HEK293T (cell line): ENCODE measurements at regions not wholly inside any gene's neighbourhood (a gene's known extent, or its start where the extent isn't known, plus 50 kb on each side); places are given as distances from the start of the nearest gene placed in this dataset.
"Not testable (repeated sequence)": the region's sequence is repeated elsewhere in the genome, so short reads cannot be mapped to it uniquely, and the experiment has no call there.

ENCODE experiments used
- CTCF ChIA-PET: fragments of 350-600 bp; formaldehyde crosslinking; extraction: SDS; loops from one replicate; lab custom pipeline; 2021; ENCODE audit warnings: antibody characterized with exemption, inconsistent platforms; lab: Yijun Ruan, JAX
- POLR2A ChIA-PET: fragments of 350-600 bp; formaldehyde crosslinking; extraction: SDS; loops from one replicate; lab custom pipeline; 2020; ENCODE audit warnings: antibody characterized with exemption, inconsistent platforms; lab: Yijun Ruan, JAX
- DNase-seq: peaks from one replicate; pipeline ENCODE4 v3.0.0; 2012; ENCODE audit warnings: mixed read lengths; ENCODE audit errors: extremely low spot score
- ARNT ChIP-seq: fragments of 450-650 bp; IDR thresholded peaks from 2 replicates; pipeline ENCODE4 v1.6.1; 2017; ENCODE audit warnings: mild to moderate bottlenecking
- BHLHE40 ChIP-seq: fragments of 450-650 bp; IDR thresholded peaks from 2 replicates; pipeline ENCODE4 v1.6.1; 2016; ENCODE audit warnings: mild to moderate bottlenecking, moderate library complexity, borderline replicate concordance
- CTBP1 ChIP-seq: fragments of 450-650 bp; IDR thresholded peaks from 2 replicates; pipeline ENCODE4 v1.6.1; 2016; ENCODE audit warnings: borderline replicate concordance
- ELF4 ChIP-seq: fragments of 450-650 bp; IDR thresholded peaks from 2 replicates; pipeline ENCODE4 v1.6.1; 2017; ENCODE audit warnings: antibody characterized with exemption
- FOXA1 ChIP-seq: fragments of 450-650 bp; IDR thresholded peaks from 2 replicates; pipeline ENCODE4 v1.6.1; 2016; ENCODE audit warnings: mild to moderate bottlenecking
- FOXK2 ChIP-seq: fragments of 450-650 bp; IDR thresholded peaks from 2 replicates; pipeline ENCODE4 v1.6.1; 2016; ENCODE audit warnings: mild to moderate bottlenecking
- FOXM1 ChIP-seq: fragments of 450-650 bp; IDR thresholded peaks from 2 replicates; pipeline ENCODE4 v1.6.1; 2017; ENCODE audit warnings: mild to moderate bottlenecking, borderline replicate concordance
- HDGF ChIP-seq: fragments of 450-650 bp; IDR thresholded peaks from 2 replicates; pipeline ENCODE4 v1.6.1; 2017; ENCODE audit warnings: antibody characterized with exemption, borderline replicate concordance
- L3MBTL2 ChIP-seq: fragments of 450-650 bp; conservative IDR thresholded peaks from 2 replicates; pipeline ENCODE4 v1.6.1; 2016; ENCODE audit warnings: mild to moderate bottlenecking
- LEF1 ChIP-seq: fragments of 450-650 bp; IDR thresholded peaks from 2 replicates; pipeline ENCODE4 v1.6.1; 2017; ENCODE audit warnings: mild to moderate bottlenecking, borderline replicate concordance
- NFRKB ChIP-seq: fragments of 450-650 bp; IDR thresholded peaks from 2 replicates; pipeline ENCODE4 v1.6.1; 2016; ENCODE audit warnings: mild to moderate bottlenecking, moderate library complexity
- SP1 ChIP-seq: fragments of 450-650 bp; IDR thresholded peaks from 2 replicates; pipeline ENCODE4 v1.6.1; 2017
- SUZ12 ChIP-seq: fragments of 450-650 bp; IDR thresholded peaks from 2 replicates; pipeline ENCODE4 v1.6.1; 2016; ENCODE audit warnings: mild to moderate bottlenecking
- TARDBP ChIP-seq: fragments of 450-650 bp; IDR thresholded peaks from 2 replicates; pipeline ENCODE4 v1.6.1; 2016
- ZNF384 ChIP-seq: fragments of 450-650 bp; IDR thresholded peaks from 2 replicates; pipeline ENCODE4 v1.6.1; 2016
- TF ChIP-seq, protein P1 (sequence below): fragments of 450-650 bp; IDR thresholded peaks from 2 replicates; pipeline ENCODE4 v1.6.1; 2016

DNA sequence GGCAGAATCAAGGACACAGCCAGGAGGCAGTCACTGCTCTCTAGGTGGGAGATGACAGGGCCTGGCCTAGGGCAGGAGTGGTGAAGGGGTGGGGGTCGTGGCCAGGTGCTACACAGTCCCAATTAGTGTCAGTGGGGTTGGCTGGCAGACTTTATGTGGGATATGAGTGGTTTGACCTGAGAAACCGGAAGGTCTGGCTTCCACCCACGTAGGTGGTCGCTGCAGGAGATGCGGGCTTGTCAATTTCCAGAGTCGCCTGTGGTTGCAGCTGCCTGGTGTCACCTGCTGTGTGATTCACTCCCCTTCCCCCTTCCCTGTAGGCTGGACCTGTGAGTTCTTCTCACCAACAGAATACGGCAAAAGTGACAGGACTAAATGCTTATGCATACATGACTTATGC, 124.3 kb downstream of the KLF6 start:
- no peak for DNase-seq
- POLR2A ChIA-PET, result no interaction called here
- TF ChIP-seq FOXK2, result no peak
- no peak for TF ChIP-seq SP1
- no peak for TF ChIP-seq CTBP1
- no peak for TF ChIP-seq ARNT
- TF ChIP-seq FOXM1, result no peak
- TF ChIP-seq, protein P1, sequence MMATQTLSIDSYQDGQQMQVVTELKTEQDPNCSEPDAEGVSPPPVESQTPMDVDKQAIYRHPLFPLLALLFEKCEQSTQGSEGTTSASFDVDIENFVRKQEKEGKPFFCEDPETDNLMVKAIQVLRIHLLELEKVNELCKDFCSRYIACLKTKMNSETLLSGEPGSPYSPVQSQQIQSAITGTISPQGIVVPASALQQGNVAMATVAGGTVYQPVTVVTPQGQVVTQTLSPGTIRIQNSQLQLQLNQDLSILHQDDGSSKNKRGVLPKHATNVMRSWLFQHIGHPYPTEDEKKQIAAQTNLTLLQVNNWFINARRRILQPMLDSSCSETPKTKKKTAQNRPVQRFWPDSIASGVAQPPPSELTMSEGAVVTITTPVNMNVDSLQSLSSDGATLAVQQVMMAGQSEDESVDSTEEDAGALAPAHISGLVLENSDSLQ, result no peak
- TF ChIP-seq SUZ12, result no peak
- CTCF ChIA-PET, result no interaction called here

DNA sequence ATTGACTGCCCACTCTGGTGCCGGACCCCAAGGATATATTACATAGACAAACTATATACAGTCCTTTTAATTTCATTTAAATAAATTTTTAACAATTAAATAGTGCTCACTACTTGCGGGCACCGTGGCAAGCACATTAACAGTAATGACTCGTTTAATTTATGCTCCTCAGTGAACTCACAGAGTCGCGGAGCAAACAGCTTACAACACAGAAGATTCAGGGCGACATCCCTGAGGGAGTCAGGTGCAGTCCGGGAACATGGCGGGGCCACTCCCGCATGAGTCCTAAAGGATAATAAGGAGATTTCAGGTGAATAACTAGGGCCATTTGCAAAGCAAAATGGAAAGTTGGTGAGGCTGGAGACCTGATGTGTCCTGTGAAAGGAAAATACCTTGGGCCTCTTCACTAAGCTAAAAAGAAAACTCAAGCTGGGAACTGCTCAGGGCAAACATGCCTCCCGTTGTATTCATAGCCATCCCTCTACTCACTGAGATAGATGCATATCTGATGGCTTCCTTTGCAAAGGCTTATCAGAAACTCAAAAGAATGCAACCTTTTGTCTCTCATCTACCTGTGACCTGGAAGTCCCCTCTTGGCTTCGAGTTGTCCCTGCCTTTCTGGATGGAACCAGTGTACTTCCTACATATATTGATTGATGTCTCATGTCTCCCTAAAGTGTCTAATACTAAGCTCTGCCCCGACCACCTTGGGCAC, 125.6 kb downstream of the KLF6 start:
- TF ChIP-seq LEF1, result no peak
- TF ChIP-seq ELF4, result no peak
- TF ChIP-seq FOXK2, result no peak
- TF ChIP-seq HDGF, result no peak
- no peak for TF ChIP-seq CTBP1
- TF ChIP-seq FOXM1, result no peak
- TF ChIP-seq SP1, result no peak
- TF ChIP-seq NFRKB, result no peak
- no peak for TF ChIP-seq BHLHE40
- ChIA-PET CTCF (no interaction called here), POLR2A (interaction anchor here (0.7 kb wide), 1 partner anchor 126 kb away, joined by 3 read pairs; the partner anchor contains the start of gene KLF6)

DNA sequence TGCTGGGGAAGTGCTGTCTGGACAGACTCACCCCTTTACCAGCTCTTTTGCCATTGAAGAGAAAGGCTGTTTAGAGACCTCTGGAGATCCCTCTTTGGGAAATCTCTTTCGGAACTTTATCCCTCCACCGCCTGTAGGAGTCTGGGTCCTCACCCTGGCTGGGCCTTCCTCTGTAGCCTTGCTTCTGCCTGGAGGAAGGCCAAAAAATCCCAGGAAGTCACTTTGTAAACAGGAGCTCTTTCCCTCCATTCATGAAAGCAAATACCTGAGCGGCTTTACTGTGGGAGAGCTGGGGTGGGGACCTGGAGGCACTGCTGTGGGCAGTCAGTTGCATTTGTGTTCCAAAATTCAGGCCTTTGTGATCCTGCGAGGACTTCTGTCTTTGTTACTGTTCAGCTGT, 126.2 kb downstream of the KLF6 start:
- ChIA-PET CTCF (no interaction called here), POLR2A (interaction anchor here (0.7 kb wide), 1 partner anchor 126 kb away, joined by 3 read pairs; the partner anchor contains the start of gene KLF6)
- DNase-seq, result no peak
- TF ChIP-seq SUZ12, result no peak
- TF ChIP-seq BHLHE40, result no peak
- no peak for TF ChIP-seq ZNF384
- TF ChIP-seq NFRKB, result no peak
- no peak for TF ChIP-seq HDGF
- TF ChIP-seq LEF1, result no peak
- TF ChIP-seq L3MBTL2, result no peak
- TF ChIP-seq FOXK2, result no peak
- no peak for TF ChIP-seq ARNT
- no peak for TF ChIP-seq ELF4
- TF ChIP-seq TARDBP, result no peak

More for the DNA sequence above, 125.6 kb downstream of the KLF6 start:
- DNase-seq, result no peak

DNA sequence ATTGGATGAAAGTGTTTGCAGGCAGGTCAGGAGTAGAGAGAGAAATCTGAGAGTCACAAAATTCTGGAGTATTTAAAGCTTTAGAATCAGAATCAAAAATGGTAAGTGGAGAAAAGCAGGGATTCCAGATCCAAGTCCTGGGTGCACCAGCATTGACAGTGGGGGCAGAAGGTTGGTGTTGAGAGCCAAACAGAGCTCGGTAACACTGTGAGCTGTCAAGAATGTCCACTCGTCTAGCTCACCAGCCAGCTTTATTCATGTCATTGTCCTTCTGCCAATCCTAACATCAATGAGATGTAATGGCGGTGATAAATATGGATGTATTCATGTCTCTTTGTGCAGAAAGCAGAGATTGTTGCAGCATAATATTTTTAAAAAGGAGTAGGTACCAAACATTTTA, 128.8 kb downstream of the KLF6 start:
- TF ChIP-seq FOXA1 (no peak), CTBP1 (no peak), HDGF (no peak), FOXK2 (no peak), L3MBTL2 (no peak), ARNT (no peak), SP1 (no peak), ELF4 (no peak), LEF1 (no peak), NFRKB (no peak), FOXM1 (no peak), SUZ12 (no peak), BHLHE40 (no peak)
- TF ChIP-seq, protein P1, result no peak
- POLR2A ChIA-PET, result no interaction called here
- CTCF ChIA-PET, result no interaction called here
- no peak for DNase-seq

DNA sequence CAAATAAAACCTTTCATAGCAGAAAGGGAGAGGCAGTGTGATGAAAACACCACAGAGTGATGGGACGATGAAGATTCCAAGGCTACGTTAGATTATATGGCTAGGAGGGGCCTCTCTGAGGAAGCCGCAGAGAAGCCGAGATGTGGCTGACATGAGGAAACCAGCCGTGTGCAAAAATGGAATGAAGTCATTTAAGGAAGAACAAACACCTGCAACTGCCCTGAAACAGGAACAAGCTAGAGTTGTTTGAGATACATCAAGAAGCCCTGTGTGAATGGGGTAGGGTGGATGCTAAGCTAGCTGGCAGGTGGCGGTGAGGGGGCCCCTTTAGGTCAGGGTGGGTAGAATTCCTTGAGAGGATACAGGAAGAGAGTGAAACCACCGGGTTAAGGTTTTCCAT, 129.5 kb downstream of the KLF6 start:
- POLR2A ChIA-PET, result no interaction called here
- CTCF ChIA-PET, result no interaction called here
- TF ChIP-seq SUZ12, result no peak
- no peak for TF ChIP-seq HDGF
- no peak for TF ChIP-seq FOXM1
- TF ChIP-seq TARDBP, result no peak
- no peak for TF ChIP-seq LEF1
- TF ChIP-seq ELF4, result no peak
- no peak for DNase-seq

DNA sequence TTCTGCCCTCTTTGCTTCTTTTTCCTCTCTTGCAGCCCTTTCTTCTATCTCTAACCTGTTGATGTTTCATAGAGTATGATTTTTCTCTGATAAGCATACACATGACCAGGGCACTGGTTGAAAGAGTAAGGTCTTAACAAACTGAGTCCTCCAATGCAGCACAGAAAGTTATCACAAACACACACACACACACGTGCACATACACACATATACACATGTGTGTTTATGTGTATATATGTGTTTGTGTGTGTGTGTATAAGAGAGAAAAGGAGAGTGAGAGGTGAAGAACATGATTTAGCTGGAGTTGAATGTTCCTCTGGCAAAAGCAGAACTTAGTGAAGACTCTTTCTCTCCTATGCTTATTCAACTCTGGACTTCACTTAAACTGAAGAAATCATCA, 130.0 kb downstream of the KLF6 start:
- TF ChIP-seq NFRKB (no peak), ELF4 (no peak), SUZ12 (no peak), L3MBTL2 (no peak), FOXA1 (no peak), FOXM1 (no peak), SP1 (no peak), LEF1 (no peak), FOXK2 (no peak), ZNF384 (no peak), HDGF (no peak), BHLHE40 (no peak)
- CTCF ChIA-PET, result no interaction called here
- no peak for DNase-seq
- POLR2A ChIA-PET, result no interaction called here

DNA sequence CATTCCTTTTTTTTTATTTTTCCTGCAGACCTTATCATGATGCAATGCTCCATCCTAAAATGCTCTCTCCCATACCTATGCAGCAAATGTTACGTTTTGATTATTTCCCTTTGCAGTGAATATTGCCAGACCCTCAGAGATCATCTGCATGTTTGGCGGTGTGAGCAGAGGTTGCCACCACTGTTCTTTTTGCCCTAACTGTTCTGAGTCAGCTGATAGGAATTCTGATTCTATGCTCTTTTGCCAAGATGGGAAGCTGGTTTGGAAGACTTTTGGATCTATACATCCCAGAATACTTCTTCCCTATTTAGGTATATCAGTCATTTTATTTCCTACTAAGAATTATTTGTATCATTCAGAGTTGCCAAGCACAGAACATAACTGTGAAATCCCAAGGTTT, 130.5 kb downstream of the KLF6 start:
- CTCF ChIA-PET, result no interaction called here
- POLR2A ChIA-PET, result no interaction called here
- TF ChIP-seq ZNF384, result no peak
- TF ChIP-seq ARNT, result no peak
- TF ChIP-seq SP1, result no peak
- TF ChIP-seq FOXA1, result no peak
- no peak for TF ChIP-seq FOXK2
- no peak for TF ChIP-seq CTBP1
- TF ChIP-seq ELF4, result no peak
- no peak for TF ChIP-seq TARDBP
- no peak for TF ChIP-seq L3MBTL2
- no peak for TF ChIP-seq SUZ12
- TF ChIP-seq LEF1, result no peak
- TF ChIP-seq NFRKB, result no peak
- TF ChIP-seq, protein P1, result no peak
- TF ChIP-seq FOXM1, result no peak
- no peak for TF ChIP-seq BHLHE40
- no peak for TF ChIP-seq HDGF
- DNase-seq, result no peak

DNA sequence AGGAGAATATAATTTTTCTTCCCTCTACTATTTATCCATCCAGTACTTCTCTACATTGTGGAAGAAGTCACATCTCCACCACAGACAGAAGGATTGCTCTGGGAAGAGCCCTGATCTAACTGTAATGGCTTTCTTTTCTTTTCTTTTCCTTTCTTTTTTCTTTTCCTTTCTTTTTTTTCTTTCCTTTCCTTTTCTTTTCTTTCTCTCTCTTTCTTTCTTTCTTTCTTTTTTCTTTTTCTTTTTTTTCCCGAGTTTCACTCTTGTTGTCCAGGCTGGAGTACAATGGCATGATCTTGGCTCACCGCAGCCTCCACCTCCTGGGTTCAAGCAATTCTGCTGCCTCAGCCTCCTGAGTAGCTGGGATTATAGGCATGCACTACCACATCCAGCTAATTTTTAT, 131.7 kb downstream of the KLF6 start:
- CTCF ChIA-PET, DNase-seq, POLR2A ChIA-PET: not testable (repeated sequence)
